DOHH2 (cell line): ENCODE measurements at regions not wholly inside any gene's neighbourhood (a gene's known extent, or its start where the extent isn't known, plus 50 kb on each side); places are given as distances from the start of the nearest gene placed in this dataset.

Experiments used
- EZH2phosphoT487 ChIP-seq: fragments of 200-600 bp; sonication (generic); IDR thresholded peaks from 2 replicates; pipeline ENCODE4 v1.6.1; 2017; ENCODE audit warnings: borderline replicate concordance, mild to moderate bottlenecking, antibody characterized with exemption, low read length, moderate library complexity, mixed read lengths
- TF ChIP-seq, protein P1 (sequence below): fragments of 200-600 bp; sonication (generic); IDR thresholded peaks from one replicate; pipeline ENCODE4 v1.5.1; 2014; ENCODE audit warnings: antibody characterized with exemption, mild to moderate bottlenecking, low read depth, low read length; ENCODE audit not compliant: poor library complexity, severe bottlenecking

DNA sequence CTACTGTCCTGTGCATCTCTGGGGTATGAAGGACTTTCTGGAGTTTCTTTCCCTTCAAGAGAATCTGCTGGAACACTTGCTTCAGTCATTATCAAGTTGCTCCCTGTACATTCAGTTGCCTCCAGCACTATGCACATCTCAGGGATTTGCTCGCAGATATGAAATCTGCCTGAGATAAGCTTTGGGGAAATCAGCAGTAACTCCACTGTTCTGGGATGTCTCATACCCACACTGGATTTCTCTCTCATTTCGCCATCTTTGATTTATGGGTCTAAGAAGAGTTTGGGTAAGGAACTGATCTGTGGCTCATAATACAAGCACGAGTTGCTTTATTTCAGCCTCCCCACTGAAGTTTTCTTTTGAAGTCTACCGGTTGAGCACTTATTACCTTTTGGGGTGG is 585.6 kb downstream of the PSAT1 start:
- TF ChIP-seq, protein P1, sequence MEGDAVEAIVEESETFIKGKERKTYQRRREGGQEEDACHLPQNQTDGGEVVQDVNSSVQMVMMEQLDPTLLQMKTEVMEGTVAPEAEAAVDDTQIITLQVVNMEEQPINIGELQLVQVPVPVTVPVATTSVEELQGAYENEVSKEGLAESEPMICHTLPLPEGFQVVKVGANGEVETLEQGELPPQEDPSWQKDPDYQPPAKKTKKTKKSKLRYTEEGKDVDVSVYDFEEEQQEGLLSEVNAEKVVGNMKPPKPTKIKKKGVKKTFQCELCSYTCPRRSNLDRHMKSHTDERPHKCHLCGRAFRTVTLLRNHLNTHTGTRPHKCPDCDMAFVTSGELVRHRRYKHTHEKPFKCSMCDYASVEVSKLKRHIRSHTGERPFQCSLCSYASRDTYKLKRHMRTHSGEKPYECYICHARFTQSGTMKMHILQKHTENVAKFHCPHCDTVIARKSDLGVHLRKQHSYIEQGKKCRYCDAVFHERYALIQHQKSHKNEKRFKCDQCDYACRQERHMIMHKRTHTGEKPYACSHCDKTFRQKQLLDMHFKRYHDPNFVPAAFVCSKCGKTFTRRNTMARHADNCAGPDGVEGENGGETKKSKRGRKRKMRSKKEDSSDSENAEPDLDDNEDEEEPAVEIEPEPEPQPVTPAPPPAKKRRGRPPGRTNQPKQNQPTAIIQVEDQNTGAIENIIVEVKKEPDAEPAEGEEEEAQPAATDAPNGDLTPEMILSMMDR: no peak
- no peak for TF ChIP-seq EZH2phosphoT487
